Stimulated activated CD4-positive, alpha-beta T cell treated with anti-CD3 and anti-CD28 coated beads, Interleukin-2, amount 100 ng/mL, for 48 hours (primary cell): ENCODE measurements at regions not wholly inside any gene's neighbourhood (a gene's known extent, or its start where the extent isn't known, plus 50 kb on each side); places are given as distances from the start of the nearest gene placed in this dataset.

Source experiments
- DNase-seq, 2 donors: peaks; one replicate each; pipeline ENCODE4 v3.0.0-alpha.2; 2020

DNA sequence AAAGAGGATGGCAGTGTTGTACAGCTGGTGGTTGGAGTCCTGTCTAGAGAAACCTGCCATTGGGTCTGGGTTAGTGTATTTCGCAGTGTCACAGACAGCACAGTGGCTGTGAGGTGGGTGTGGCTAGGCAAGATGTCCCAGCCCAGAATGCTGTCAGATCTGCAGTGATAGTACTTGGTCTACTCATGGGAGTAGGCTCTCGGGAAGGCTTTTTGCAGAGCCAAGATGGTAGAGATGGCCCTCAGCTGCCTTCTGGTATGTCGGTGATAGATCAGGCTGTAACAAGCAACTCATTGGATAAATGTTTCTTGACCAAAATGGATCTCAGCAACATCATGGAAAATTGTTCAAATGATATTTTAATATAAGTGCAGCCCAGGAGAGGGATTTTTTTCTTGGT, 84.3 kb upstream of the WDR1 start:
- DNase-seq = no peak

DNA sequence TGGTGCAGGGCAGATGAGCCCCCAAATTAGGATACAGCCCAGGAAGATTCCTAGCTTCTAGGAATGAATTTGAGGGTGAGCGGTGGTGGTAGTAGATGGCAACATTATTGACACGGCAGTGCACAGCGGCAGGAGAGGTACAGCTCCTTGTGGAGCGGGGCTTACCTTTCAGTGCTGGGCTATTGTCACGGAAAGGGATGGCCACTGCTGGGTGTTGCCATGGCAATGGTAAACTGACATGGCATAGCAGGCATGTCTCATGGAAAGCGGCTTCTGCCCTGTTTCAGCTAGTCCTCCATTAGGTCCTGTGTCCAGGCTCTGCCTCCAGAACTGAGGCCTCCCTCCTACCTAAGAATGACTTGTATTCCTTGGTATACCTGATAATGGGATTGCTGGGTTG, 81.8 kb upstream of the WDR1 start:
- DNase-seq = no peak

DNA sequence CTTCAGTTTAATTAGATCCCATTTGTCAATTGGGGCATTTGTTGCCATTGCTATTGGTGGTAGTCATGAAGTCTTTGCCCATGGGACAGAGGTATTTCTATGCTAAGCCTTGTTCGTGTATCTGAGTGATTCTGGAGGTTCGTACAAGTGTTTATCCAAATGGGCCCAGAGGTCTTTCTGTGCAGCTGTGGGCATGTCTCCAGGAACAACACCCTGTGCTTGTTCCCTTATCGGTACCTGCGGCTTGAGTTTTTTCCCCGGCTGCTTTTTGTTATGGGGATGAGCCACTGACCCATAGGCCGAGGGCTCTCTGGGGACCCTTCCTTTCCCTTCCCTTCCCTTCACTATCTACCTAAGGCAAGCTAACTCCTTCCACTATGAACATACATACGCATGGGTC, 81.4 kb upstream of the WDR1 start:
- DNase-seq = no peak

DNA sequence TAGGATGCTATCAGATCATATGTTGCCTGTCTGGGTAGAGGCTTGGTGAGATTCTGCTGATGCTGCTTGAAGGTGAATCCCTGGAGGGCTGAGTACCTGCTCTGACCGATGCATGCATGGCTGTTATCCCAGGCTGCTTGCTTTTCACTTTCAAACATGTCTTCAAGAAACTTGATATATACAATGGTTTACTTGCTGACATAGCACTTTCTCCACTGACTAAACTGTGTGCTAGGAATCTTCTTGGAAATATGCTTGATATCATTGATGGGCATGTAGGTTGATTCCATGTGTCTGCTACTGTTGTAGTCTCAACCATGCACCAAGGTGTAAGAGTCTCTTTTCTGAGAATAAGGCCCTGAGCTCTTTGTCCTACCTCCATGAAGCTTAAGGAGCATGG, 79.6 kb upstream of the WDR1 start:
- DNase-seq = no peak

DNA sequence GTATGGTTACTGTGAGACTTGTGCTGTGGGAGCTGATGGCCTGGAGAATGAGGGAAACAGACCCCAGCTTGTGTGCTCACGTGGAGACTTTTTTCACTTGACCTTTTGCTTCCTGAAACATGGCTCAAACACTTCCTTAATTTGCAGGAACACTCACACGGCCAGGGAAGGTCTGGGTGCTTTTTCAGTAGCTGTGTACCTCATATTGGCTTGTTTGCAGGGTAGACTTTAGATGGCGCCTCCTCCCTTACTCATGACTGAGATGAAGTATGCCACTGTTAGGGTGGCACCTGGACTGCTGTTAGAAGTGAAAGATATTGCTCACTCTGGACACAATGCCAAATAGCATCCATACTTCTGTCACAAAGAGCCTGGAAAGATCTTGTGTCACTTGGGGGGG, 75.7 kb upstream of the WDR1 start:
- DNase-seq = no peak

DNA sequence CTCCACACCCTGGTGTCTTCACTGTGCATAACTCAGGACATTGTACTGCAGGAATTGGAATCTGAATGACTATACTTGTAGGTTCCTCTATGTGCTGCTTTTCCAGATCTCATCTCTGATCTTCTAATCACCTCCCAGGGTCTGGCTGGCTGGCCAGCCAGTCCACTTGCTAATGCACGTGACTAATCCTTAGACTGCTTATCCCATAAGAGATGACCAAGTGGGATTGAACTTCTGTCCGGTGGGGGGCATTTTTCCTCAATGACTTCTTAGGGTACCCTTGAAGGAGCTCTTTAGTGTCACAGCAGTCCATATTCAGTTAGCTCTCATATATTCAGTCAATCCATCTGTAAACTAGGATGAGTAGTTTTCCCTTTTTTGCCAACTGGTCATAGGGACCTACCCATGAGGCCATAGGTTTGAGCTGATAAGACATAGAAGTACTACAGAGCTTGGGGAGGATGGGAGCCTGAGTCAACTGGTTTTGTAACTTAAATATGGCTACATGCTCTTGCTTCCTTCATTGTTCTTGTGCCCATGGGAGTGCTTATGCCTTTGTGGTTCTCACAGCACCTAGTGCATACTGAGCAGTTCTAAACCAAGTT, 71.9 kb upstream of the WDR1 start:
- DNase-seq = no peak

DNA sequence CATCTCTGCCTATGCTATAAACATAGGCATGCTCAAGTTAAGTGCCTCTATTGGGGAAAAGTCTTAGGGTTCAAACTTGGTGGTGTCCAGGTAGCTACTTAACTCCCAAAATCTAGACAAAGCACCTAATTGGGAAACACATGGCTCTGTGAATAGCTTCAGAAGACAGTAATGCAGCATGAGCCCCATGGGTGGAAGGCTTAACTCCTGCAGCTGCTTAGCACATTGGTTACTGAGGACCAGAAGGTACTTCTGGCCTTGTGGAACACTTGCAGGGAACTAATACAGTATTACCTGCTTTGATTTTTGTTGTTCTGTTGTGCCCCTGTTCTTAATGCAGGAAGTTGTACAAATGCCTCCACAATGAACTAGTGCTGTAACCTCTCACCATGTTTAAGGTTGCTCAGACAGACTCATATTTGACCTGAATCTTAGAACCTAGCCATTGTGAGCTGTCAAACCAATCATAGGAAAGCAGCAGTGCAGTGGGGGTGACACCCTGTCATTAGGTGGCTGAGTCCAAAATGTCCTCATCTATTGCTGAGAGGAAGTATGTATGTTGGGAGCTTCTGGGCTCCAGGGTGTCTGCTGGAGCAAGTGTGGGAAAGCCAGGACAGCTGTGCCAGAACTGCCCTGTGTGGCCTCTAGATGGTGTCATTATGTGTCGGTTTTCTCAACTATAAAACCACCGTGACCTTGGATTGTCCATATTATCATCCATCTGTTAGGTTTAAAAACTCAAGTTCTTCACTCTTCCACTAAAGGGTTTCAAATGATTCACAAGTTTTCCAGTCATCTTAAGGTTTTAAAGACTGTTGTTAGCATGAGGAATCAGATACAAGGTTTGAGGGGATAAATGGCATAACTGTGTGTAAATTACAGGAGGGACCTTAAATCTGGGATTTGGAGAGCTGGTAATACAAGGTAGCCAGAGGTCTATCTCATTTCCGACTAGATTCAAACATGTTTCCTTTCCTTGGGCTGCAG, 69.9 kb upstream of the WDR1 start:
- DNase-seq = no peak

DNA sequence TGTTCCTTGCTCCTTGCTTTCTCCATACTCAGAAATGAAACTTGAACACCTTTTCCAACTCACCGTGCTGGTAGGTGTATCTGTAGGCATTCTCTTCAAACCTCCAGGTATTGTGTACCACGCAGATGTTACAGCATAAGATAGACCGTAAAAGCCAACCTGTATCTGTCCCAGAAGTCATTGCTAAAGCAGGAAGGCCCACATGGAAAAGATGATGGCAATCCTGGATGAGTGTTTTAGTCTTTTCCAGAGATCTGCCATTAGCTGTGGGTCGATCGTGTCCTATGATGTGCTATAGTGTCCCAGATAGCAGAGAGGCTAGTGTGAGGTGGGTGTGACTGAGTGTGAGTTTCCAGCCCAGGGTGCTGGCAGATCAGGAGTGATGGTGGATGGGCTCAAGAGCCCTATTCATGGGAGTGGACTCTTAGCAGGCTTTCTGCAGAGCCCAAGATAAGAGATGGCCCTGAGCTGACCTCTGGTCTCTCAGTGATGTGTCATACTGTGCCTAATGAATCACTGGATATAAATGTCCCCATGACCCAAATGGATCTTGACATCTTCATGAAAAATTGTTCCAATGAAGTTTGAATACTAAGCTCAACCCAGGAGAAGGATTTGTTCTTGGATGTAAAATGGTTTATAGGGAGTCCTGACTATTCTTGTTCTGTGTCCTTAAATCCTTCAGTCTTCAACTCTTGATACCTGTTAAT, 69.1 kb upstream of the WDR1 start:
- DNase-seq = no peak

DNA sequence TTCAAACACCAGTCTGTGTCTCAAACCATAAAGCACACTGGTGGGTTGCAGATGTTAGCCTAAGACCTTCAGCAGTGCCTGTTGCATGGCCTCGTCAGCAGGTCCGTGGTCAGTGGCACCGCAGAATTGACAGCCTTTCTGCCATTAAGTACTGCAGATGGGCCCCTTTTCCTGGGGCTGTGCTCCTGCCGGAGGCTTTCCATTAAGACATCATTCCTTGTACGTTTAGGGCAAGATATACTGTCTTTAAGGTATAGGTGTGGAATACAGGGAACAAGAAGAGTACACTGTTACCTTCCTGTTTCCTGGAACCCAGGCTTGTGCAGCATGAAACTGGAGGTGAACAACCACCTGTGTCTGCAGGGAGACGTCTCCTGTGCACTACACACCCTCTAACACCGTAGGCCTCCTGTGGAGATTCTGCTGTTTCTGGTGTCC, 67.9 kb upstream of the WDR1 start:
- no peak for DNase-seq

DNA sequence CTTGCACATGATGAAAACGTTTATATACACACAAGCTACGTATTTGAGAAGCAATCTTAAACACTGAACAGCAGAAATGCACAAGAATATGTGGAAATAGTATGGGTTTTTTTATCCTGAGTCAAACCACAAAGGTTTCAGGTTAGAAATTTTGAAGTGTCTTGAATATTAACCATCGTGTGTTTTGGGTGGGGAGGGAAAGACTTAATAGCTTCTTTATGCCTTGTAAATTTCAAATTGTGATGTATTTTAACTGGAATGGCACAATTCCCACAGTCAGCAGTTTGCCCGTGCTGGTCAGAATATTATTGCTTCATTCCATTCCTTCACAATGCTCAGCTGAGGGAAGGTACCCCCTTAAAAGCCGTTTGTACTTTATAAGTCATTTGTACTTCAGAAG, 67.4 kb upstream of the WDR1 start:
- DNase-seq = no peak

DNA sequence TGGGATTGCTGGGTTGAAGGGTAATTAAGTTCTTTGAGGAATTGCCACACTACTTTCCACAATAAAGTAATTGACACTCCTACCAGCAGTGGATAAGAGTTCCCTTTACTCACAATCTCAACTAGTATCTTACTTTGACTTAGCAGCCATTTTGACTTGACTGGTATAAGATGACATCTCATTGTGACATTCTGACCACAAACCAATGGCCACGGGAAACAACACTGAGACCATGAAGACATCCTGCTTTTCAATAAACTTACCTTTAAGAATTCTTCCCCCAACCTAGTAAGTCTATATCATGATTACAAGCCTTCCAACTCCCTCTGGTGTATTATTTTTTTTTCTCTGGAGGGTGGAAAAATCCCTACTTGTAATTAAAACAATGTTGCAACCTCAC, 66.9 kb upstream of the WDR1 start:
- DNase-seq = no peak

DNA sequence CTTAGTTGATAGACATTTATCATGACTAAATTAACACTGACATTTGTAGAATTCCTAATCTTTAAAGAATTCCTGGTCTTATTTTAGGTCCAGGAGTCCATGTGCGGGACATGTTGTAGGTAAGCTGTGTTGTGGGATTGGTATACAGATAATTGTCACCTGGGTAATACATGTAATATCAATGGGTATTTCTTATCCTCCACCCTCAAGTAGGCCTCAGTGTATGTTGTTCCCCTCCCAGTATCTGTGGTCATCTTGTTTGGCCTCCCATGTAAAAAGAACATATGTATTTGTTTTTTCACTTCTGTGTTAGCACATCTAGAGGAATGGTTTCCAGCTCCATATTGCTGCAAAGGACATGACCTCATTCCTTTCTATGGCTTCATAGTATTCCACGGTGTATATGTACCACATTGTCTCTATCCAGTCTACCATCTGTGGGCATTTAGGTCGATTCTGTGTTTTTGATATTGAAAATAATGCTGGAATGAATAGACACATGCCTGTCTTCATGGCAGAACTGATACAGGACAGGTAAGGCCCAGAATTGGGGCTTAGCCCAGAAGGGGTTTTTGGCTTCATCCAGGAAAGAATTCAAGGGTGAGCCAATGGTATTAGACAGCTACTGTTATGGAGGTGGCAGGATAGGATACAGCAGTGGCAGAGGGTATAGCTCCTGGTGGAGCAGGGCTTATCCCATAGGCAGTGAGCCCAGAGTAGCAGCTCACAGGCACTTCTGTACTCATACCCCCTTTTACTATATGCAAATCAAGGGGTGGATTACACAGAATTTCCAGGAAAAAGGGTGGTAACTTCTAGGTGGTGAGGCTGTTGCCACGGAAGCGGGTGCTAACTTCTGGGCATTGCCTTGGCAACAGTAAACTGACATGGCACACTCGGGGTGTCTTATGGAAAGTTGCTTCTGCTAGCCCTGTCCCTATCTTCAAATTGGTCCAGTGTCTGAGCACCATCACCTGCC, 66.1 kb upstream of the WDR1 start:
- no peak for DNase-seq

DNA sequence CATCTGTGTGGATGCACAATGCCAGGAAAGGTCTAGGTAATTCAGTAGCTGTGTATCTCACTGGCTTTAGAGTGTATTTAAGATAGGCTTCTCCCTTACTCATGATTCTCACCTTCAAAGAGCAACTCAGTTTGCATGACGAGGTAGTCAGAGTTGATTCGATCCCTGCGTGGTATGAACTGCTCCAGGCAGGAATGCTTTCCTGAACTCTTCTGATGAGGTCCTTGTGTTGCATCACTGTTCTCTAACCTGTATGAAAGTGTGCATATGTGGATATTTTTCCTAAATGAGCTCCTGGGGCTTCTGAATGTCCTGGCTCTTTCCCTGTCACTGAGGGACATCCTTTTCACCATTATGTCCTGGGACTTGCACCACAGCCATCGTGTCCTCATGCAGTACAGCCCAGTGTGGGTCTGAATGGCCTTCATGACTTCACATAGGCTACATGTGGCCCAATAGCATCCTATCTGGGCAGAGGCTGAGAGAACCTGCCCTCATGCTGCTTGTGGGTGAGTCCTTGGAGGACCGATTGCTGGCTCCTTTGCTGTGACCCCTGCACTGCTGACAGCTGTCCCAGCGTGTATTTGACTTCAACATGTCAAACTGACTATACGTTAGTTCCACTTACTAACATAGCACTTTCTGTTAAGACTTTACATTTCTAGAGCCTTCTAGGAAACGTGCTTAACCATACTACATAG, 65.3 kb upstream of the WDR1 start:
- no peak for DNase-seq

DNA sequence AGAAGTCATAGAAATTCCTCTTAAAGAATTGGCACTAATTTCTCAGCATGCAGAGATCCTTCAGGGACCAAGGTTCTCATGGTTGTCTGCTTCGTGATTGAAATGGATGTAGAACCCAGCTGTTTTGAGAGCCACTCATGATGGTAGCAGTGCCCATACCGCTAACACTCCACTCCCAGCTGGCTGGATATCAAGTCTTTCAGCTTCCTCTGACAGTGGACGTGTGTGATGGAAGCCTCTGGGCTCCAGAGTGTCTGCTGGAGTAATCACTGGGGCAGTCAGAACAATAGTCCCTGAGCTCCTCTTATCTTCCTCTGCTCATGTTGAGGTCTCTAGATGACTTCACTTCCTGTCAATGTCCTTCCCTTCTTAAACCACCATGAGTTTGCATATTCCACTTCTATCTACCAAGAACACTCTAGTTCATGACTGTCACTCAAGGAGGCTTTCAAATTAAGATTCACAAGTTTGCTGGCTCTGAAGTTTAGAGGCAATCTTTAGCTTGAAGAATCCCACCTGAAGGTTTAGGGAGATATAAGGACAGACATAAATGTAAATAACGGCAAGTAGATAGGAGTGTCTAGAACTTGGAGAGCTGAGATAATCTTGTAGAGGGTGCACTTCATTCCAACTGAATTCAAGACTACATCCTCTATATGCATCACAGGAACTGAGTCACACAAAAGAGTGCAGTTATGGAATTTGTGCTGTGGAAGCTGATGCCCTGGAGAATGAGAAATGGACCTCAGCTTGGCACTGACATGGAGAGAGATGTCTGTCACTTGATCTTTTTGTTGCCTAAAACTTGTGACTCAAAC, 64.5 kb upstream of the WDR1 start:
- peak in 1 of 2 donors; percentile 5 for DNase-seq

DNA sequence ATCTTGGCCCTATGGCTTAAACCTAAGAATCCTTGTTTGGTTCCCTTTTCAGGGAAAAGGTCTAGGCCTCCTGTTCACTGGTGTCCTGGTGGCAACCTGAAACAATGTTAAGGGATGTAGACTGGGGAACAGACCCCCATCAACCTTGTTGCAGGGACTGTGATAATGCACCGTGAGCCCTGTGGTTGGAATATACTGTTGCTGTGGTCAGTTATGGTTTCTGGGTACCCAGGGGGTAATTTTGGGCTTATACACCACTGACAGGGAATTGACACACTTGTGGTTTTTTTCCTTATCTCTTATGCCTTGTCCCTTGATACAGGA, 64.0 kb upstream of the WDR1 start:
- DNase-seq = no peak

DNA sequence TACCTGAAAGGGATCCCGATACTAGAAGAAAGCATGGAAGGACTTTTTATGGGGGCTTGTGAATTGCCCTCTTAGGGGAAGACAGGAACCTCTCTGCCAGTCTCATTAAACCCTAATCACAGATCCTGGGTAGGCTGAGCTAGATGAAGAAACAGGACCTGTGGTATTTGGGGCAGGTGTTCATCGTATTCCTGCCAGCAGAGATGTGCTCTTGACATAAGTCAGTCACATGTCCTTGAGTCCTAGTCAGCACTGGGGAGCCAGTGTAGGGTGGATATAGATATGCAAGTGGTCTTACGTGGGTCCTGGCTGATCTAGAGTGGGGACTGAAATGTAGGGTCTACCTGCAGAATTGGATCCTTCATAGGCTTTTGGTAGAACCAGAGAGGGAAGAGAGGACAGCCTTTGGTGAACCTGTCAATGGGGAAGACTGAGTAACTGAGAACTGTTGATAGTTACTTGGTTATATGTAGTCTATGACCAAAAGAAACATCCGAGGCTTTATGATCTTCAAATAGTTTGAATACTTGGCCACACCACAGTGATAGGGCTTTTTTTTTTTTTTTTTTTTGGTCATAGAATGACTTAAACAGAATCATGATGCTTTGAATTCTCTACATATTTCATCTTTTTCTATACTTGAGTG, 63.5 kb upstream of the WDR1 start:
- DNase-seq = no peak

DNA sequence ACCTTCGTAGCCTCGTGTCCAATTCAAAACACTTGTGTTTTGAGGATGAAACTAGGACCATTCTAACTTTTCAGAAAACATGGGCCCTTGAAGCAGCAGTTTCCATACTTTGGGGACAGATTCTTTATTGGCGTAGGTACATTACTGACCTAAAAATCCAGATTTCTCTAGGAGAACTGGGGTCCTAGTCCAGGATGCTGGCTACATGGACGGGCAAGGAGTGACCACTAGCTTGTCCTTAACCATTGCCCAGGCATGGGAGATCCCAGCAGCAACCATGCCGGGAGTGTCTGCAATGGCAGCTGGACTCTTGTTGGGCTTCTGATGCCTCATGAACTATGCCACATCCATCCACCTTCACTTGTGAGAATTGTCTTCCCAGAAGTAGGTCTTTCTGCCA, 62.2 kb upstream of the WDR1 start:
- no peak for DNase-seq

DNA sequence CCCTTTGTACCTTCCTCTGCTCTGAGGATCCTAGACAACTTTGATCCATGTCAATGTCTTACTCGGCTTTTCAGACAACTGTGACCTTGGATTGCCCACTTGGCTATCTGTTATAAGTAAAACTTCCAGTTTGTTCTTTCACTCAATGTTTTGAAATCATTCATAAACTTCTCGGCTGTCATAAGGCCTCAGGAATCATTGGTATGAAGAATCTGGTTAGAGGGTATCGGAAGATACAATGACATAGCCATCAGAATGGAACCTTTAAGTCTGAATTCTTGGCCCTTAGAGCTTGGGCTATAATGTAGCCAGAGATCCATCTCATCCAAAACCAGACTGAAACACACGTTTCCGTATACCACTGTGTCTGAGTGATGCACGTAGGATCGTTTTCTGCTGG, 59.0 kb upstream of the WDR1 start:
- no peak for DNase-seq

DNA sequence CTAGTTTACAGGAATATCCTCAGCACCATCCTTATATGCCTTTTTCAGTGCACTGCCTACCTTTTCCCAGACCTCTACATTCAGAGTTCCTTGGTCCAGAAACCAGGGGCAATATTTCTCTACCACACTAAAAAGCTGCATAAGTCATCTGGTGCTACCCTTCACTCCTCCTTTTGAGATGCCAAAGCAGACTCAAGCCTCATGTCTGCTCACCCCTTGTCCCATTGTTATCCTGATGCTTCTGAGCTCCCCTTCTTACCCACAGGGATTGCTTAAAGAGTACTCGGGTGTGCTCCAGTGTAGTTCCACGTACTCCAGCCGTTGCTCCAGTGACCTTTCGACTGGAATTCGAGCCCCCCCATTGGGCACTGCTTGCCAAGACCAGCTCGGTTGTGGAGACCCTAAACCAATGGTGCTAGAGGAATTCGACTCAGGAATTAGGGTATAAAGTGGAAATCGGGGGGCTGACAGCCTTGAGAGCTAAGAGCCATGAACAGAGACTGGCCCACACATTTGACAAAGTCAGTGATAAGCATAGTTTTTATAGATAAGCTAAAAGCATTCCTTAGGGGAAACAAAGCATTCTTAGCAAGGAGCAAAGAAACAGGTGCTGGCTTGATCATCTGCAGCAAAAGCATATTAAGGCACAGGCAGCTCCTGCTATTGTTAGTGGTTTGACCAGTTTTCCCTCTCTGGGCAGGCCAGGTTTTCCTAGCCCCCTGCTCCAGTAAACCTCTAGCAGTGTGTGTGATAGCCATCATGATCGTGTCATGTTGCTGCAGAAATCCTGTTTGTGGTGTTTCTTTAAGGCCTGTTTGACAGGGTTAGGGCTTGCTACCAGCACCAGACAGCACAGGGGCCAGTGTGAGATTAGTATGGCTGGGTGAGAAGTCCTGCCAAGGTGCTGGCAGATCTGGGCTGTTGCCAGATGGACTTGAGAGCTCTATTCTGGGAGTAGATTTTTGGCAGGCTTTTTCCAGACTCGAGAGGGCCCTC, 57.5 kb upstream of the WDR1 start:
- DNase-seq = no peak
